ENCODE measurements at regions not wholly inside any gene's neighbourhood (a gene's known extent, or its start where the extent isn't known, plus 50 kb on each side); places are given as distances from the start of the nearest gene placed in this dataset.
"Not testable (repeated sequence)": the region's sequence is repeated elsewhere in the genome, so short reads cannot be mapped to it uniquely, and the experiment has no call there.

GRCh38 chrX:109218761-109219160, 263.1 kb downstream of the GUCY2F start:
- H3K27ac Mint-ChIP-seq: no peak overlapping the region
- H3K36me3 Mint-ChIP-seq: no peaks in the 10 kb centered on the region
- no peaks in the 10 kb centered on the region for H3K27me3 Mint-ChIP-seq
- no peak for ATAC-seq
- H3K9me3 Mint-ChIP-seq: no peaks in the 10 kb centered on the region
- H3K4me3 Mint-ChIP-seq: no peak overlapping the region
- no peaks in the 10 kb centered on the region for H3K4me1 Mint-ChIP-seq

DNA sequence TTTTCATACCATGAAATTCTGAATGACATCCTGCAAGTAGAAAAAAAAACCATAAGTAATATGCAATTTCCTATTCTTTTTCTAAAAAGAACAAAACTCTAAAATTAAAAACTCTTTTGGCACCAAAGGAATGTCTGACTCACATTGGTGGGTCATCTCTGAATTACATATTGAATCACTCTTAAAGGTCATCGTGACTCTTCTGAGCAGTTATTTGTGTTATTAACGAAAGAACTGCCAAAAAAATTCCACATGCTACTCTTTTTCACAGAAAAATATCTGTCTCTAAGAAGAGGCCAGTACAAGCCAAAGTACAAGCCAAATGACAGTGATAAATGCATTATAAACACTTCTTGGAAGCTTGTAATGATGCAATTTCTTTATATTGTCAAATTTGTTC, 282.2 kb downstream of the GUCY2F start:
- no peak overlapping the region for H3K27ac Mint-ChIP-seq
- peaks cover 9% of the 10 kb centered on the region for H3K9me3 Mint-ChIP-seq
- ATAC-seq: no peak
- no peaks in the 10 kb centered on the region for H3K36me3 Mint-ChIP-seq
- no peaks in the 10 kb centered on the region for H3K4me1 Mint-ChIP-seq
- H3K27me3 Mint-ChIP-seq: no peaks in the 10 kb centered on the region
- no peak overlapping the region for H3K4me3 Mint-ChIP-seq

DNA sequence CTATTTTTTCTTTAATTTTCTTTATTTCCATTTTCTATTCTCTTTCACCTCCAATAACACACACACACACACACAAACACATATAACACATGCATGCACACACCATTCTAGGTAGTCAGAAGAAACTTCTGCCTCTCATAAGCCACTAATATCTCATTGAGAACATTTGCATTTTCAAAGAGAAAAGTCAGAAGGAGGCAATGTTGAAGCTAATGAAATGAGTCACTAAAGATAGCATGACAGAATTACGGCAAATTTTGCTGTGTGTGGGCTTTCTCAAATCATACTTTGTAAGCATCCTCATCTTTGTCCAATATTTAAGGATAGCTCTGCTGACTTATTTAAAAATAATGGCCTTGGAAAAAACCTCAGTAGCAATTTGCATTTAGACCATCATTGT, 291.3 kb downstream of the GUCY2F start:
- Mint-ChIP-seq H3K27ac (no peak overlapping the region), H3K27me3 (no peaks in the 10 kb centered on the region), H3K36me3 (no peaks in the 10 kb centered on the region), H3K4me1 (no peaks in the 10 kb centered on the region), H3K9me3 (peaks cover 10% of the 10 kb centered on the region), H3K4me3 (no peak overlapping the region)
- ATAC-seq: no peak

- no peaks in the 10 kb centered on the region for H3K36me3 Mint-ChIP-seq
- no peak overlapping the region for H3K27ac Mint-ChIP-seq
- H3K4me3 Mint-ChIP-seq: no peak overlapping the region
- H3K4me1 Mint-ChIP-seq: no peaks in the 10 kb centered on the region
- peaks cover 4% of the 10 kb centered on the region for H3K9me3 Mint-ChIP-seq
- H3K27me3 Mint-ChIP-seq: no peaks in the 10 kb centered on the region
- no peak for ATAC-seq
These were observed 294.3 kb downstream of the GUCY2F start for GRCh38 chrX:109187473-109188168.

DNA sequence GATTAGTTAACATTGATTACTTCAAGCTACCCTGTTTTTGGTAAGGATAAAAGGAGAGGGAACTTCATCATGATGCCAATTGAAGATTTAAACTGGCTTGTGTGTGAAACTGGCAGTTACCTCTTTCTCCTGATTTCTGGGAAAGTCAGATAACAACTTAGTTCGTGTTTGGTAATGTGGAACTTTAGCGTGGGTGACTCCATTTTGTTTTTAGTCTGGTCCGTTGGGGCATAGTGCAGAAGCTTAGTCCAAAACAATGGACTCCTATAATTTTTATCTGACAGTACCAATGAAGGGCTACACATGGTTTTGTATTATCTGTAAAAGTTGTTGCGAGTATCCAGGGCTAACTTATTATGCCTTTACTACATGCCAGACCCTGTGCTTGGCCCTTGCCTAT, 294.9 kb downstream of the GUCY2F start:
- Mint-ChIP-seq H3K27ac (no peak overlapping the region), H3K4me1 (no peaks in the 10 kb centered on the region), H3K27me3 (no peaks in the 10 kb centered on the region), H3K4me3 (no peak overlapping the region), H3K9me3 (peaks cover 4% of the 10 kb centered on the region), H3K36me3 (no peaks in the 10 kb centered on the region)
- ATAC-seq: no peak

- H3K4me3 Mint-ChIP-seq: no peak overlapping the region
- no peaks in the 10 kb centered on the region for H3K4me1 Mint-ChIP-seq
- H3K27ac Mint-ChIP-seq: no peak overlapping the region
- no peak for ATAC-seq
- no peaks in the 10 kb centered on the region for H3K9me3 Mint-ChIP-seq
- H3K36me3 Mint-ChIP-seq: no peaks in the 10 kb centered on the region
- no peaks in the 10 kb centered on the region for H3K27me3 Mint-ChIP-seq
These were observed 297.3 kb downstream of the GUCY2F start for GRCh38 chrX:109184506-109185139.

DNA sequence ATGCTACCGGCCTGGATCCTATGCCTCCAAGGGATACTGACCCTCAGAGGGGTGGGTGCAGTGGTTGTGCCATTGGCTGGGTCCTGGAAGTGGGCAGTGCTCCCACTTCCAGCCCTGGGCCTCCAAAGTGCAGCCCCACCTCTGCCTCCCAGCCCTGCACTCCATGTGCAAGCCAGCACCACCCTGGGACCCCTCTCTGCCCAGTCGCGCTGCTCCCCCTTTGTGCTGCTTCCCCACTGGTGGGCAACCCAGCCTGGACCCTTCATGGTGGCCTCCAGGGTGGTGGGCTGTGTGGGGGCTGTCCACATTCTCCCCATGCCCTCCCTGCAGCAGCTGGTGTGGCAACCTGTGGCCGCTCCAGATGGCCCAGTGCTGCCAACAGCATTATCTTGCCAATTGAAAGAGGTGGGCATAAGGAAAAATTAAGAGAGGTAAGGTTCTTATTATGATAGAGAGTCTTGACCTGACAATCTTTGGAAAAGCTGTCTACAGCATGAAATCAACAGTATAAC, 309.7 kb downstream of the GUCY2F start:
- no peaks in the 10 kb centered on the region for H3K4me1 Mint-ChIP-seq
- H3K36me3 Mint-ChIP-seq: no peaks in the 10 kb centered on the region
- H3K27me3 Mint-ChIP-seq: no peaks in the 10 kb centered on the region
- no peaks in the 10 kb centered on the region for H3K9me3 Mint-ChIP-seq
- no peak overlapping the region for H3K27ac Mint-ChIP-seq
- ATAC-seq: no peak
- no peak overlapping the region for H3K4me3 Mint-ChIP-seq

DNA sequence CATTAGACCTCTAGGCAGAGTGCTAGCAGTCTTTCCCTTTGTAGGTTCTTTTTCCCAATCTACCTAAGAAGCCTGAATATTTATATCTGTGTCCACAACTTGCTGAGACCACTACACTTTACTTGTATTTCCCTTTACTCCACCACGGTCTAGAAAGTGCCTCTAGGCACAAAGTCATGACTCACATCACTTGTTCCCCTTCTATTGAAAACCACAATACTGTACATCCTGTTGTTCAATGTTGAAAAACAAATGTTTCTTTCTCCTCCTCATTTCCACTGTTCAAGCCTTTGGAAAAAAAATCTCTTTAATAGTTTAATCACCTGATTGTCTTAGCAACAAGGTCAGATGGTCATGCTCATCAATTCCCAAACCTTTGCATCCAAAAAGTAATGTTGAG, 326.7 kb downstream of the GUCY2F start:
- H3K9me3 Mint-ChIP-seq: peaks cover 16% of the 10 kb centered on the region
- no peak overlapping the region for H3K4me3 Mint-ChIP-seq
- no peaks in the 10 kb centered on the region for H3K4me1 Mint-ChIP-seq
- no peaks in the 10 kb centered on the region for H3K36me3 Mint-ChIP-seq
- no peaks in the 10 kb centered on the region for H3K27me3 Mint-ChIP-seq
- H3K27ac Mint-ChIP-seq: no peak overlapping the region
- no peak for ATAC-seq

DNA sequence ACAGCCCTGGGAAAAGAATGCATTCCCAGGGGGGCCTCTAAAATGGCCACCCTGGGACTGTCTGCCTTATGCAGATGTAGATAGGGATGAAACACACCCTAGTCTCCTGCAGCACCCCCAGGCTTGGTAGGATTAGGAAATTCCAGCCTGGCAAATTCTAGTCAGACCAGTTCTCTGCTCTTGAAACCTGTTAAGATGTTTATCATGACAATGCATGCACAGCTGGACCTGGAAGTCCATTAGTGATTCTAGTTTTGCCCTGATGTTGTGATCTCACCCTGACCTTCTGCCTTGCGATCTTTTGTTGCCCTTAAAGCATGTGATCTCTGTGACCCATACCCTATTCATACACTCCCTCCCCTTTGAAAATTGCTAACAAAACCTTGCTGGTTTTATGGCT, 337.7 kb downstream of the GUCY2F start:
- ATAC-seq, H3K9me3 Mint-ChIP-seq, H3K36me3 Mint-ChIP-seq, H3K4me3 Mint-ChIP-seq, H3K27me3 Mint-ChIP-seq, H3K4me1 Mint-ChIP-seq, H3K27ac Mint-ChIP-seq: not testable (repeated sequence)

GRCh38 chrX:109140463-109140862, 341.4 kb downstream of the GUCY2F start:
- Mint-ChIP-seq H3K27ac (no peak overlapping the region), H3K27me3 (no peaks in the 10 kb centered on the region), H3K9me3 (peaks cover 3% of the 10 kb centered on the region), H3K4me3 (no peak overlapping the region), H3K36me3 (no peaks in the 10 kb centered on the region), H3K4me1 (no peaks in the 10 kb centered on the region)
- ATAC-seq: no peak

DNA sequence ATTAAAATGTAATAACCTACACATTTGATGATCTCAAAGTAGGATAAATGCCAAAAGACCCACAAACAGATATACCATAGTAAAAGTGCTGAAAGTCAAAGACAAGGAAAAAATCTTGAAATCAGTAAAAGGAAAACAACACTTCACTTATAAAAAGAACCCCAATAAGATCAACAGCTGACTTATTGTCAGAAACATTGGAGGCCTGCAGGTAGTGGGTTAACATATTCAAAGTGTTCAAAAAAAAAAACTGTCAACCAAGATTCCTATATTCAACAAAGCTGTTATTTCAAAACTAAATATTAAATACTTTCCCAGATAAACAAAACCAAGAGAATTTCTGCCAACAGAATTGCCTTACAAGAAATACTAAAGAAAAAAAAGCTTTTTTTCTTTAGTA, 347.1 kb downstream of the GUCY2F start:
- Mint-ChIP-seq H3K9me3 (peaks cover 11% of the 10 kb centered on the region), H3K27me3 (no peaks in the 10 kb centered on the region), H3K4me1 (no peaks in the 10 kb centered on the region)

DNA sequence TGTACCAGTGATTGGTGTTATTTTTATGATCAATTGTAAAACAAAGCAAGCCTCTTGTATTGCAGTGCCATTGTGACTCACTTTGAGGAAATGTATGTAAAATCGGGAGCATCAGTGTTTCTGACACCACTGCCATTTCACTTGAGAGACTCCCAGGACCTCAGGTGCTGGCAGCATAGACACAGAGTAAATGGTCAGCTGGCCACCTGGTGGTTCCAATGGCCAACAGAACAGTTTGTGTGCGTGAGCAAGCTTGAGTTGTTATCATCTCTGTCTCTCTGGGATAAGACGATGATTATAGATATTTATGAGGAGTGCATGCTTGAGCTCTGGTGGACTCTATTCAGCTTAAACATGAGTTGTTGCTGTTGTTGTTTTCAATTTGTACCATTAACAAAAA, 356.6 kb downstream of the GUCY2F start:
- Mint-ChIP-seq H3K36me3 (no peaks in the 10 kb centered on the region), H3K27ac (no peak overlapping the region), H3K9me3 (no peaks in the 10 kb centered on the region), H3K27me3 (no peaks in the 10 kb centered on the region), H3K4me3 (no peak overlapping the region), H3K4me1 (no peaks in the 10 kb centered on the region)
- ATAC-seq: no peak

More for the DNA sequence above, 347.1 kb downstream of the GUCY2F start:
- Mint-ChIP-seq H3K4me3 (no peak overlapping the region), H3K27ac (no peak overlapping the region), H3K36me3 (no peaks in the 10 kb centered on the region)
- no peak for ATAC-seq

DNA sequence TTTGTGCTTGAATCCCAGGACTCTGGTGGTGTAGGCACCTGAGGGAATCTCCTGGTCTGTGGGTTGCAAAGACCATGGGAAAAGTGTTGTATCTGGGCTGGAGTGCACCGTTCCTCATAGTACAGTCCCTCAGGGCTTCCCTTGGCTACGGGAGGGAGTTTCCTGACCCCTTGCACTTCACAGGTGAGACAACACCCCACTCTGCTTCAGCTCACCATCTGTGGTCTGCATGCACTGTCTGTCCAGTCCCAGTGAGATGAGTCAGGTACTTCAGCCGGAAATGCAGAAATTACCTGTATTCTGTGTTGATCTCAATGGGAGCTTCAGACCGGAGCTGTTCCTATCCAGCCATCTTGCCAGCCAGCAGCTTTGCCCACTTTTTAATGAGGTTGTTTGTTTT, 353.0 kb upstream of the IRS4 start:
- Mint-ChIP-seq H3K36me3 (no peaks in the 10 kb centered on the region), H3K4me3 (no peak overlapping the region), H3K27ac (no peak overlapping the region), H3K4me1 (no peaks in the 10 kb centered on the region), H3K27me3 (no peaks in the 10 kb centered on the region), H3K9me3 (peaks cover 14% of the 10 kb centered on the region)
- ATAC-seq: no peak

GRCh38 chrX:109077788-109078187, 341.4 kb upstream of the IRS4 start:
- H3K4me1 Mint-ChIP-seq: no peaks in the 10 kb centered on the region
- no peaks in the 10 kb centered on the region for H3K36me3 Mint-ChIP-seq
- no peaks in the 10 kb centered on the region for H3K9me3 Mint-ChIP-seq
- no peak for ATAC-seq
- no peak overlapping the region for H3K27ac Mint-ChIP-seq
- H3K4me3 Mint-ChIP-seq: no peak overlapping the region
- H3K27me3 Mint-ChIP-seq: no peaks in the 10 kb centered on the region

DNA sequence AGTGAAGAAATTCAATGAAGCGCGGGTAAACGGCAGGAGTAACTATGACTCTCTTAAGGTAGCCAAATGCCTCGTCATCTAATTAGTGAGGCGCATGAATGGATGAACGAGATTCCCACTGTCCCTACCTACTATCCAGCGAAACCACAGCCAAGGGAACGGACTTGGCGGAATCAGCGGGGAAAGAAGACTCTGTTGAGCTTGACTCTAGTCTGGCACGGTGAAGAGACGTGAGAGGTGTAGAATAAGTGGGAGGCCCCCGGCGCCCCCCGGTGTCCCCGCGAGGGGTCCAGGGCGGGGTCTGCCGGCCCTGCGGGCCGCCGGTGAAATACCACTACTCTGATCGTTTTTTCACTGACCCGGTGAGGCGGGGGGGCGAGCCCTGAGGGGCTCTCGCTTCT, 317.8 kb upstream of the IRS4 start:
- not testable (repeated sequence) for ATAC-seq, H3K4me1 Mint-ChIP-seq, H3K9me3 Mint-ChIP-seq, H3K4me3 Mint-ChIP-seq, H3K36me3 Mint-ChIP-seq, H3K27ac Mint-ChIP-seq, H3K27me3 Mint-ChIP-seq

DNA sequence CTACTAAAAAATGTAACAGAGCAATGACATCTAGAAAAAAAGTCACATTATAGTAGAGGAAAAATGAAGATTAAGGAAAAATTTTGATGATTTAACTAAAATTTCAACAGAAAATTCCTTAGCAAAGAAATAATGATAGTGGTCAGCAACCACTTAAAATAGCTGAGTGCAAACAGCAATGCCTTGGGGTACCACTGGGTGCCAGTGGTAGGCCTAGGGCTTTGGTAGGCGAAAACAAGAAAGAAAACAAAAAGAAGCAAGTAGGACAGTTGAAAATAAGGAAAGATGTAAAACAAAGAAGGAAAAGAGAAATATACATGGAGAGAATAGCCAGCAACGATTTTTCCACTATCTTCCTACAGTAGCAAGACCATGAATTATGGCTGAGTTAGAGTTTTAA, 313.5 kb upstream of the IRS4 start:
- Mint-ChIP-seq H3K36me3 (no peaks in the 10 kb centered on the region), H3K27me3 (no peaks in the 10 kb centered on the region), H3K9me3 (no peaks in the 10 kb centered on the region), H3K4me3 (no peak overlapping the region), H3K27ac (no peak overlapping the region), H3K4me1 (no peaks in the 10 kb centered on the region)
- ATAC-seq: no peak

All from stimulated activated memory B cell treated with anti-CD40 and anti-IgM and Interleukin-4, amounts not matched to agents 10 μg/mL and 1 μg/mL and 100 μg/mL, for 72 hours (primary cell).